ENCODE measurements at regions not wholly inside any gene's neighbourhood (a gene's known extent, or its start where the extent isn't known, plus 50 kb on each side); places are given as distances from the start of the nearest gene placed in this dataset.
"Not testable (repeated sequence)": the region's sequence is repeated elsewhere in the genome, so short reads cannot be mapped to it uniquely, and the experiment has no call there.

GRCh38 chrX:137195991-137196390 is 162.2 kb upstream of the GPR101 start:
- no peak for DNase-seq (ENCODE audit: low spot score)

GRCh38 chrX:137195296-137195695 is 161.5 kb upstream of the GPR101 start:
- DNase-seq (ENCODE audit: low spot score) = no peak

- DNase-seq (ENCODE audit: low spot score) = peak; percentile 3
These were observed 160.4 kb upstream of the GPR101 start for GRCh38 chrX:137194164-137194563.

- no peak for DNase-seq (ENCODE audit: low spot score)
These were observed 153.7 kb upstream of the GPR101 start for GRCh38 chrX:137187540-137187939.

- no peak for DNase-seq (ENCODE audit: low spot score)
These were observed 144.6 kb upstream of the GPR101 start for GRCh38 chrX:137178392-137178791.

- DNase-seq (ENCODE audit: low spot score) = no peak
These were observed 138.6 kb upstream of the GPR101 start for GRCh38 chrX:137172317-137172948.

- DNase-seq (ENCODE audit: low spot score) = no peak
These were observed 137.8 kb upstream of the GPR101 start for GRCh38 chrX:137171626-137172025.

- DNase-seq (ENCODE audit: low spot score) = no peak
These were observed 132.8 kb upstream of the GPR101 start for GRCh38 chrX:137166591-137166990.

- no peak for DNase-seq (ENCODE audit: low spot score)
These were observed 130.5 kb upstream of the GPR101 start for GRCh38 chrX:137164329-137164728.

GRCh38 chrX:137151403-137151802 is 117.6 kb upstream of the GPR101 start:
- no peak for DNase-seq (ENCODE audit: low spot score)

- DNase-seq (ENCODE audit: low spot score) = no peak
These were observed 110.1 kb upstream of the GPR101 start for GRCh38 chrX:137143864-137144263.

GRCh38 chrX:137122651-137123050 is 88.9 kb upstream of the GPR101 start:
- DNase-seq (ENCODE audit: low spot score) = not testable (repeated sequence)

- no peak for DNase-seq (ENCODE audit: low spot score)
These were observed 85.3 kb upstream of the GPR101 start for GRCh38 chrX:137119049-137119448.

GRCh38 chrX:137118536-137118935 is 84.7 kb upstream of the GPR101 start:
- DNase-seq (ENCODE audit: low spot score) = no peak

GRCh38 chrX:137118136-137118535 is 84.3 kb upstream of the GPR101 start:
- no peak for DNase-seq (ENCODE audit: low spot score)

- not testable (repeated sequence) for DNase-seq (ENCODE audit: low spot score)
These were observed 74.1 kb upstream of the GPR101 start for GRCh38 chrX:137107877-137108276.

GRCh38 chrX:137101273-137101990 is 67.6 kb upstream of the GPR101 start:
- no peak for DNase-seq (ENCODE audit: low spot score)
